HEK293 (cell line): ENCODE measurements at regions not wholly inside any gene's neighbourhood (a gene's known extent, or its start where the extent isn't known, plus 50 kb on each side); places are given as distances from the start of the nearest gene placed in this dataset.

ENCODE experiments used
- FEZF1 ChIP-seq: fragments of 450-650 bp; formaldehyde crosslinking; IDR thresholded peaks from 2 replicates; pipeline ENCODE4 v1.5.1; 2016; ENCODE audit warnings: missing biosample characterization, missing genetic modification characterization
- GLIS1 ChIP-seq: fragments of 450-650 bp; formaldehyde crosslinking; IDR thresholded peaks from 2 replicates; pipeline ENCODE4 v1.5.1; 2016; ENCODE audit warnings: missing biosample characterization, missing genetic modification characterization
- IKZF3 ChIP-seq: fragments of 450-650 bp; IDR thresholded peaks from 2 replicates; pipeline ENCODE4 v1.5.0; 2018; ENCODE audit warnings: missing biosample characterization, mild to moderate bottlenecking, missing genetic modification characterization, moderate library complexity
- YY1 ChIP-seq: fragments of 450-650 bp; formaldehyde crosslinking; IDR thresholded peaks from 2 replicates; pipeline ENCODE4 v1.5.1; 2018; ENCODE audit warnings: missing biosample characterization, missing genetic modification characterization
- ZBTB7A ChIP-seq: fragments of 450-650 bp; formaldehyde crosslinking; IDR thresholded peaks from 2 replicates; pipeline ENCODE4 v1.5.1; 2016; ENCODE audit warnings: low read depth, missing biosample characterization, missing genetic modification characterization
- ZFP37 ChIP-seq: fragments of 450-650 bp; formaldehyde crosslinking; IDR thresholded peaks from 2 replicates; pipeline ENCODE4 v1.5.1; 2016; ENCODE audit warnings: missing biosample characterization, missing genetic modification characterization
- ZNF184 ChIP-seq: fragments of 450-650 bp; IDR thresholded peaks from 2 replicates; pipeline ENCODE4 v1.5.1; 2018; ENCODE audit warnings: missing biosample characterization, mild to moderate bottlenecking, missing genetic modification characterization
- ZNF24 ChIP-seq: fragments of 450-650 bp; formaldehyde crosslinking; IDR thresholded peaks from 2 replicates; pipeline ENCODE4 v1.5.1; 2016; ENCODE audit warnings: missing biosample characterization, missing genetic modification characterization
- ZNF514 ChIP-seq: fragments of 450-650 bp; formaldehyde crosslinking; IDR thresholded peaks from 2 replicates; pipeline ENCODE4 v1.5.1; 2016; ENCODE audit warnings: missing biosample characterization, missing genetic modification characterization
- ZNF791 ChIP-seq: fragments of 450-650 bp; formaldehyde crosslinking; IDR thresholded peaks from 2 replicates; pipeline ENCODE4 v1.5.1; 2016; ENCODE audit warnings: missing biosample characterization, missing genetic modification characterization
- TF ChIP-seq, protein P1 (sequence below): fragments of 450-650 bp; formaldehyde crosslinking; IDR thresholded peaks from 2 replicates; pipeline ENCODE4 v1.5.1; 2016; ENCODE audit warnings: missing biosample characterization, missing genetic modification characterization

DNA sequence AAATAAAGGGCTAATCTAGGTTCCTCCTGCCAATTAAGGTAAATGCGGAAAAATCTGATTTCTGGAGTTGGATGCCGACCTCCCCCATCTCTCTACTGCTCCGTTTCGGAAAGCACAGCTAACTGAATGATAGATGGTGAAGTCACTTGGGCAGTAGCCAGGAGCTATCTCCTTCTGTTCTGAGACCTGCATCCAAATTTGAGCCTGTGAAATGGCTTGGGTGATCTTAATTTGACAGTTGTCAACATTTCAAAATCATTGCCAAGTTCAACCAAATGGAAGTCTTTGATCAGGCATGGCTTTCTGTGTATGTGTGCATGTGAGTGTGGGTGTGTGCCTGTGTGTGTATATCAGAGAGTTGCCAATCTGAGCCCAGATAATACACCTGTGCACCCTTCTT, 217.2 kb downstream of the ZNF516 start:
- TF ChIP-seq GLIS1 (no peak), ZNF24 (tag by site-specific recombination) (no peak), FEZF1 (no peak), YY1 (tag by site-specific recombination) (no peak), ZFP37 (tag by site-specific recombination) (no peak), ZBTB7A (tag by site-specific recombination) (no peak), IKZF3 (tag by site-specific recombination) (no peak), ZNF791 (tag by site-specific recombination) (no peak), ZNF514 (tag by site-specific recombination) (no peak), ZNF184 (tag by site-specific recombination) (no peak)
- TF ChIP-seq, protein P1, sequence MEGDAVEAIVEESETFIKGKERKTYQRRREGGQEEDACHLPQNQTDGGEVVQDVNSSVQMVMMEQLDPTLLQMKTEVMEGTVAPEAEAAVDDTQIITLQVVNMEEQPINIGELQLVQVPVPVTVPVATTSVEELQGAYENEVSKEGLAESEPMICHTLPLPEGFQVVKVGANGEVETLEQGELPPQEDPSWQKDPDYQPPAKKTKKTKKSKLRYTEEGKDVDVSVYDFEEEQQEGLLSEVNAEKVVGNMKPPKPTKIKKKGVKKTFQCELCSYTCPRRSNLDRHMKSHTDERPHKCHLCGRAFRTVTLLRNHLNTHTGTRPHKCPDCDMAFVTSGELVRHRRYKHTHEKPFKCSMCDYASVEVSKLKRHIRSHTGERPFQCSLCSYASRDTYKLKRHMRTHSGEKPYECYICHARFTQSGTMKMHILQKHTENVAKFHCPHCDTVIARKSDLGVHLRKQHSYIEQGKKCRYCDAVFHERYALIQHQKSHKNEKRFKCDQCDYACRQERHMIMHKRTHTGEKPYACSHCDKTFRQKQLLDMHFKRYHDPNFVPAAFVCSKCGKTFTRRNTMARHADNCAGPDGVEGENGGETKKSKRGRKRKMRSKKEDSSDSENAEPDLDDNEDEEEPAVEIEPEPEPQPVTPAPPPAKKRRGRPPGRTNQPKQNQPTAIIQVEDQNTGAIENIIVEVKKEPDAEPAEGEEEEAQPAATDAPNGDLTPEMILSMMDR (tag by site-specific recombination) = no peak
